Muscle layer of duodenum (tissue), 2 donors: ENCODE measurements at regions not wholly inside any gene's neighbourhood (a gene's known extent, or its start where the extent isn't known, plus 50 kb on each side); places are given as distances from the start of the nearest gene placed in this dataset.

Experiments used
- H3K27ac ChIP-seq: one replicate; pipeline ENCODE4 v1.7.0; 2013; ENCODE audit warnings: mild to moderate bottlenecking, low read length
- H3K27me3 ChIP-seq: one replicate; pipeline ENCODE4 v1.7.0; 2013; ENCODE audit warnings: low read depth, mild to moderate bottlenecking, control low read depth, low read length
- H3K36me3 ChIP-seq, 2 donors: one replicate each; pipeline ENCODE4 v1.7.0; 2013; ENCODE audit warnings: low read length in 2 of 2, control low read depth in 1 of 2, mild to moderate bottlenecking in 1 of 2; ENCODE audit not compliant: insufficient read depth in 2 of 2, control insufficient read depth in 1 of 2
- H3K4me1 ChIP-seq, 2 donors: one replicate each; pipeline ENCODE4 v1.7.0; 2013; ENCODE audit warnings: low read length in 2 of 2, mild to moderate bottlenecking in 2 of 2, control low read depth in 1 of 2, moderate library complexity in 1 of 2; ENCODE audit not compliant: insufficient read depth in 2 of 2, control insufficient read depth in 1 of 2
- H3K4me3 ChIP-seq, 2 donors: one replicate each; pipeline ENCODE4 v1.7.0; 2013; ENCODE audit warnings: low read length in 2 of 2, low read depth in 1 of 2, mild to moderate bottlenecking in 1 of 2
- H3K9me3 ChIP-seq, 2 donors: one replicate each; pipeline ENCODE4 v1.7.0; 2013; ENCODE audit warnings: low read length in 2 of 2, control low read depth in 1 of 2, mild to moderate bottlenecking in 1 of 2; ENCODE audit not compliant: control insufficient read depth in 1 of 2
- donor health status: healthy.

GRCh38 chr2:47230418-47230817 lies 54.1 kb upstream of the CALM2 start:
- no peaks in the 10 kb centered on the region for H3K9me3 ChIP-seq
- no peak overlapping the region for H3K4me3 ChIP-seq
- H3K4me1 ChIP-seq = peaks cover 10 to 14% of the 10 kb centered on the region in 2 donors
- peak overlapping the region; percentile 0 for H3K27ac ChIP-seq
- no peaks in the 10 kb centered on the region for H3K36me3 ChIP-seq
- H3K27me3 ChIP-seq = no peaks in the 10 kb centered on the region

GRCh38 chr2:47227532-47228279 lies 51.4 kb upstream of the CALM2 start:
- H3K9me3 ChIP-seq = no peaks in the 10 kb centered on the region
- H3K4me1 ChIP-seq = peaks cover 13 to 14% of the 10 kb centered on the region in 2 donors
- H3K4me3 ChIP-seq = no peak overlapping the region
- H3K27me3 ChIP-seq = no peaks in the 10 kb centered on the region
- no peak overlapping the region for H3K27ac ChIP-seq
- no peaks in the 10 kb centered on the region for H3K36me3 ChIP-seq

- Histone ChIP-seq H3K36me3 (no peaks in the 10 kb centered on the region), H3K27me3 (no peaks in the 10 kb centered on the region), H3K9me3 (no peaks in the 10 kb centered on the region), H3K4me3 (no peak overlapping the region), H3K27ac (no peak overlapping the region), H3K4me1 (peaks cover 13 to 14% of the 10 kb centered on the region in 2 donors)
These were observed 50.6 kb upstream of the CALM2 start for GRCh38 chr2:47226923-47227220.

GRCh38 chr2:47226132-47226922 lies 50.0 kb upstream of the CALM2 start:
- no peaks in the 10 kb centered on the region for H3K9me3 ChIP-seq
- peaks cover 13 to 14% of the 10 kb centered on the region in 2 donors for H3K4me1 ChIP-seq
- no peaks in the 10 kb centered on the region for H3K36me3 ChIP-seq
- H3K4me3 ChIP-seq = no peak overlapping the region
- no peaks in the 10 kb centered on the region for H3K27me3 ChIP-seq
- H3K27ac ChIP-seq = no peak overlapping the region
